ENCODE measurements at regions not wholly inside any gene's neighbourhood (a gene's known extent, or its start where the extent isn't known, plus 50 kb on each side); places are given as distances from the start of the nearest gene placed in this dataset.

DNA sequence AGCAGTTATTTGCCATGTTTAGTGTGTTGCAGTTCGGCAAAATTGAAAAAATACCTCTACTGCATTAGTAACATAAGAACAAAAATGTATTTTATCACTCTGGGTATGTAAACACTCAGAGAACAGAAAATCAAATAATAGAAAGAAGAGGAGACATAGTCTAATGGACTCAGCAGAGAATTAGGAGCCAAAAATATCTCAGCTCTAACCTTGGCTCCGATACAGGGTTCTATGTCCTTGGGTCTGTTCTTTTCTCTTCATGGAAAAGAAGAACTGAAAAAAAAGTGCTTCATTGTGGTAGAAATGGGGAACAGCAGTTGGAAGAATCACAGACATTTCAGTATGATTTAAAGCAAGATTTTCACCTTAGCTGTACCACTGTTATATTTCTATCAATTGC is 240.5 kb upstream of the CXXC4 start:
- TF ChIP-seq, protein P1, sequence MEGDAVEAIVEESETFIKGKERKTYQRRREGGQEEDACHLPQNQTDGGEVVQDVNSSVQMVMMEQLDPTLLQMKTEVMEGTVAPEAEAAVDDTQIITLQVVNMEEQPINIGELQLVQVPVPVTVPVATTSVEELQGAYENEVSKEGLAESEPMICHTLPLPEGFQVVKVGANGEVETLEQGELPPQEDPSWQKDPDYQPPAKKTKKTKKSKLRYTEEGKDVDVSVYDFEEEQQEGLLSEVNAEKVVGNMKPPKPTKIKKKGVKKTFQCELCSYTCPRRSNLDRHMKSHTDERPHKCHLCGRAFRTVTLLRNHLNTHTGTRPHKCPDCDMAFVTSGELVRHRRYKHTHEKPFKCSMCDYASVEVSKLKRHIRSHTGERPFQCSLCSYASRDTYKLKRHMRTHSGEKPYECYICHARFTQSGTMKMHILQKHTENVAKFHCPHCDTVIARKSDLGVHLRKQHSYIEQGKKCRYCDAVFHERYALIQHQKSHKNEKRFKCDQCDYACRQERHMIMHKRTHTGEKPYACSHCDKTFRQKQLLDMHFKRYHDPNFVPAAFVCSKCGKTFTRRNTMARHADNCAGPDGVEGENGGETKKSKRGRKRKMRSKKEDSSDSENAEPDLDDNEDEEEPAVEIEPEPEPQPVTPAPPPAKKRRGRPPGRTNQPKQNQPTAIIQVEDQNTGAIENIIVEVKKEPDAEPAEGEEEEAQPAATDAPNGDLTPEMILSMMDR (IDR thresholded peaks at IDR 0.05 in 8 of 11, conservative IDR thresholded peaks at IDR 0.05 in 3 of 11) = no peak
- TF ChIP-seq POLR2A (IDR thresholded peaks at IDR 0.05) (no peak), POLR2AphosphoS5 (IDR thresholded peaks at IDR 0.05) (no peak)
